Raji (cell line): ENCODE measurements at regions not wholly inside any gene's neighbourhood (a gene's known extent, or its start where the extent isn't known, plus 50 kb on each side); places are given as distances from the start of the nearest gene placed in this dataset.

Experiments used
- POLR2A ChIP-seq: IDR thresholded peaks from 2 replicates; pipeline ENCODE4 v1.6.1; 2011; ENCODE audit warnings: low read depth, low read length, control low read depth; ENCODE audit not compliant: insufficient read depth

DNA sequence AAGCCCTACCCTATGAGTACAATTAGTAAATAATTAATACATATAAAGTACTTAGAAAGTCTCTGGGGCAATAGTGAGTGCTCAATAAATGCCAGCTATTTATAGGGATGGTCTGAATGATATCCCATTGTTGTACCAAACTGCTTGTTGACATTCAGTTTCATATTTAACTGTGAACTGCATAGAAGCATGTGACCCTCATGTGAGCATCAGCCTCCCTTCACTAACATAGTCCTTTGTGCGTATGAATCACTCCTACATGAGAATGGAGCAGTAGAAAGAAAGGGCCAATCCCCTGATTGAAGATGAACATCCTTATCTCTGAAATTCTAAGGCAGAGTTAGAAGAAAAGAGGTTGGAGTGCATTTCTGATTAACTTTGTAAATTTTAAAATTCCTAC lies 68.7 kb upstream of the ATP10A start:
- TF ChIP-seq POLR2A: no peak

DNA sequence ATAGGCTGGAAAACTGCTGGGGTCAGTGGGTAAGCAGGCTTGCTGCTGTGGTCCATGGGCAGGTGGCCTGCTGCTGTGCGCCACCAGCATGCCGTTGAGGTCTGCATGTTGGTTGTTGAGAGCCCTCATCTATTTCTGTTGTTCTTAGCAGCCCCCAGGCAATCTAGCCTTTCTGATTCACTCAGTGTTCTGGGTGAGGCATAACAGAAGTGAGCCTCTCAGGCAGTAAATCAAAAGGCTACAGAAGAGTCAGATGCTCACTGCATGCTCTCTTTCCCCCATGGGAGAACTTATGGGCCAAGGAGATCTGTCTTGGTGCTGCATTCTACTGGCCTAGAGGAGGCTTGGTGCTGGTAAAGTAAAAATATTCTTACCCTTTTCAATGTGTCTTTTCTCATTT lies 67.8 kb upstream of the ATP10A start:
- no peak for TF ChIP-seq POLR2A
